NCI-H2227 treated with DMSO at 0.1 percent for 48 hours (cell line): ENCODE measurements at regions not wholly inside any gene's neighbourhood (a gene's known extent, or its start where the extent isn't known, plus 50 kb on each side); places are given as distances from the start of the nearest gene placed in this dataset.
"Not testable (repeated sequence)": the region's sequence is repeated elsewhere in the genome, so short reads cannot be mapped to it uniquely, and the experiment has no call there.

Experiments used
- DNase-seq: peaks from one replicate; lab custom pipeline; 2025; lab: John Stamatoyannopoulos, UW

DNA sequence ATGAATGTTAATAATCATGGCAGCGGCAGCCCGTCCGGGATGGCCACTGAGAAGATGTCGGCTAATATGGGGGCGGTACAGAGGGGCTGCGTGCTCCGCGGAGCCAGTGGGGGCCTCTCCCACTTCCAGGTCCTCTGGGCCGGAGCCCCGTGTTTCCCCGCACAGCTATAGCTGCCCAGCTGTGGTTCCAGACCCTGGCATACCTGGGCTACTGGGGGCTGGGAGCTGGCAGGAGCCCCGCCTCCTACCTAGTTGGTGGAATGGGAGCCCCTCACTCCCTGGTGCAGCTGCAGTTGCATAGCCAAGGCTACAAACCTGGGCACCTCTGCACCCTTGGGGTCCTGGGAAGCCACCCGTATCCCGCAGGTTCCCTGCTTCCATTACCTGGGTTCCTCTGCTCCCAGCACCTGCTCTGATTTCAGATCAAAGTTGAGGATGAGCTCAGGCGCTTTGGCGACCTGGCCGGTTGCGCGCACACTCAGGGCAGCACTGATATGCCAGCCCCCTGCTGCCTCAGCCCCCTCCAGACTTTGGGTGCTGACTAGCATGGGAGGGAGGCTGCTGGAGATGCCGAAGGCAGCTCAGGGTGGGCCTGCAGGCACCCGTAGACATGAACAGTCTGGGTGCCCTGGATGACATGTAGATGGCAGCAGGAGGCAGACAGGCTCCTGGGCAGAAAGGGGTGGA is 236.5 kb upstream of the SEMA3D start:
- no peak for DNase-seq

DNA sequence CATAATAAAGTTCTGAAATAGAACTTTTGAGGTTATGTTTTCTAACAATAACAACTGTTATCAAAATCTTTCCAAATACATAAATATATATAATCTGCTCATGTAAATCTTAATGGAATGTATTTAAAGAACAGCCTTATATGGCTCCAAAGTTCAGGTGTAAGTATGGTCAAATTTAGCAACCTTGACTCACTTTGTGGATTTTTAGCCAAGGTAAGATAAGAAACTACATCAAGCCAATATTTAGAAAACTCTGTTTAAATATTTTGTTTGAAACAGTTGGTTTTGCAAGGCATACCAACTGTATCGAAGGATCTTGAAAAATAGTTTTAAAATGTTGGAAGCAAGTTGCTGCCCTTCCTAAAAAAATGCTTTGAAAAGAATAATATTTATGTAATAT is 228.9 kb upstream of the SEMA3D start:
- no peak for DNase-seq

- no peak for DNase-seq
These were observed 226.9 kb upstream of the SEMA3D start for GRCh38 chr7:85413718-85414117.

GRCh38 chr7:85412912-85413311 is 226.1 kb upstream of the SEMA3D start:
- no peak for DNase-seq

DNA sequence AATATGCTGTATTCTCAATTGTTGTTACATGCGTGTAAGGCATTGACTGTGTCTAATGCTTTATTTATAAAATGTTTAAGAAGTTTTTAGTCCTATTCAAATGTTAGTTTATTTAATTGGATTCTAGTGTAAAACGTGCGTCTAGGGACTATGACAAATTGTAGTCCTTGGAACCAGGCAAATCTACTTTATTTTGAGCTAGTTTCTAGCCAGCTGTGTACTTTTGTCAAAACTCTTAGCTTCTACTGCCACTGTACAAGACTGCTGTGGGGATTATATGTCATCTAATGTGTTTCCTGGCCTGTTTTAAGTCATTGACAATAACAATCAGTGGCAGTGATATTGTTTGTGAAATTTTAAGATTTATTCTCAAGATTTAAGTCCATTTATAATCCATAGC is 220.5 kb upstream of the SEMA3D start:
- no peak for DNase-seq

DNA sequence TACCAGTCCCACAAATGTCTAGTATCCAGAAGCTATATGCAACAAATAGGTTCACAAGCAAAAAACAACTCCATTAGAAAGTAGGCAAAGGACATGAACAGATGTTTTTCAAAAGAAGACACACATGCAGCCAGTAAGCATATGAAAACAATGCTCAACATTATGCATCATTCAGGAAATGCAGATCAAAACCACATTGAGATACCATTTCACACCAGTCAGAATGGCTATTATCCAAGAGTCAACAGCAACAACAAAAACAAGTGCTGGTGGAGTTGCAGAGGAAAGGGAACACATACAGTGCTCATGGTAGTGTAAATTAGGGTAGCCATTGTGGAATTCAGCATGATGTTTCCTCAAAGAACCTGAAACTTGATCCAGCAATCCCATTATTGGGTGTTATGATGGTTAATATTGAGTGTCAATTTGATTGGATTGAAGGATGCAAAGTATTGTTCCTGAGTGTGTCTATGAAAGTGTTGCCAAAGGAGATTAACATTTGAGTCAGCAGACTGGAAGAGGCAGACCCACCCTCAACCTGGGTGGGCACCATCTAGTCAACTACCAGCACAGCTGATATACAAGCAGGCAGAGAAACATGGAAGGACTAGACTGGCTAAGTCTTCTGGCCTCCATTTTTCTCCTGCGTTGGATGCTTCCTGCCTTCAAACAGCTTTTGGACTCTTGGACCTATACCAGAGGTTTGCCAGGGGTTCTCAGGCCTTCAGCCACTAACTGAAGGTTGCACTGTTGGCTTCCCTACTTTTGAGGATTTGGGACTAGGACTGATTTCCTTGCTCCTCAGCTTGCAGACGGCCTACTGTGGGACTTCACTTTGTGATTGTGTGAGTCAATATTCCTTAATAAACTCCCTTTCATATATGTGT is 218.4 kb upstream of the SEMA3D start:
- no peak for DNase-seq

DNA sequence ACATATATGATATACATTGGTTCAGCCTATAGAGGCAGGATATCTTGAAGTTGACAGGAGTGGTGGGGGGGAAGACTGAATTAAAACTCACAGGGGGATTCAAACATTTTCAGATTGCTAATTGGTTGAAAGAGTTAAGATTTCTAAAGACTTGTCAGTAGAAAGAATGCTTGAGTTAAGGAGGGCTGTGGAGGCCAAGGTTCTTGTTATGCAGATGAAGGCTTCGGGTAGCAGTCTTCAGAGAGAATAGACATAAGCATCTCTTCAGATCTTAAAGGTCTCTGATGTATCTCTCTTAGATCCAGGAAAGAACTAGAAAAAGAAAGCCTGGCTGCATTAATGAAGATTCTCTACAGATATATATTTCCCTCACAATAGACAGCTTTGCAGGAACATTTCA is 209.8 kb upstream of the SEMA3D start:
- DNase-seq = no peak

GRCh38 chr7:85392789-85393188 is 205.9 kb upstream of the SEMA3D start:
- no peak for DNase-seq

DNA sequence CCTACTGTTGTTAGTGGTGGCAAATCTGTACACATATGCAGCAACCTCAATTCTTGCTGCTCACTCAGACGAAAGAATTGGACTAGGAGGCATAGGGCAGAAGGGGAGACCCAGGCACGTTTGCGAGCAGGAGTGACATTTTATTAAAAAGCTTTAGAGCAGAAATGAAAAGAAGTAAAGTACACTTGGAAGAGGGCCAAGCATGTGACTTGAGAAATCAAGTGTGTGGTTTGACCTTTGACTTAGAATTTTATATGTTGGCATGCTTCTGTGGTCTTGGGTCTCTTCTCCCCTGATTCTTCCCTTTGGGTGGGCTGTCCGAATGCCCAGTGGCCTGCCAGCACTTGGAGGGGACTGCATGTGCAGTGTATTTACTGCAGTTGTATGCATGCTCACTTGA is 205.5 kb upstream of the SEMA3D start:
- DNase-seq = no peak

- no peak for DNase-seq
These were observed 199.6 kb upstream of the SEMA3D start for GRCh38 chr7:85386460-85386859.

- no peak for DNase-seq
These were observed 197.5 kb upstream of the SEMA3D start for GRCh38 chr7:85384392-85384791.

DNA sequence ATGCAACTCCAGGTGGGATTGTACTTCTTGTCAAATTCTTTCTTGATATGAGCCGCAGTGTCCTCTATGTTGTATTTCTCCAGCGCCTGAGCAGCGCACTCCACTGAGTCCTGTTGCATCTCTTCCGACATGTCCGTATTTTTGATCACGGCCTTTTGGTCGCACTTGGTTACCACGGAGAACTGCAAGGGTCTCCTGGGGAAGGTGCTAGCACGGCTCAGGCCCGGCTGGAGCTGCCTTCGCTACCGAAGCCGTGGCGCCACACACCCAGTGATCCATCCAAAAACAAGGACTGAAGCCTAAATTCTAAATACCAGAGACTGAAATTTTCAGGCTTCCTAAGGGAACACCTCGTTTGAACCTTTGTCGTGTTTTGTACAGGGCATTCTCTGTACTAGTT is 194.4 kb upstream of the SEMA3D start:
- no peak for DNase-seq

DNA sequence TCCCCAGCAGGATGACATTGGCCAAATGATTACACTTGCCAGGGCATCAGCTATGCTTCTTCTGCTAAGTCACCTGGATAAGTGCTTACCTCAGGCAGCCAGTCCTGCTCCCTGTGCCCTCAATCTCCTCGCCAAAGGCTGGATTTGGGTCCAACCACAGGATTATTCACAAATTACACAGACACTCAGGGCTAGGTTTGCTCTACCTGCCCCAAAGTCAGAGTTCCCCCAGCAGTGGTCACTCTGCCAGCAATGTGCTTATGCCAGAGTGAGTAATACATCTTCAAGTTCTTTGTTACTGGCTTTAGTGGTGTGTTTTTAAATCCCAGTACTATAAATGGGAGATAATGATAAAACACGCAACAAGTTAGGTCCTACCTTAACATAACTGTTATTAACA is 189.7 kb upstream of the SEMA3D start:
- DNase-seq = no peak

- DNase-seq = no peak
These were observed 170.1 kb upstream of the SEMA3D start for GRCh38 chr7:85356916-85357315.

GRCh38 chr7:85343484-85343883 is 156.6 kb upstream of the SEMA3D start:
- no peak for DNase-seq

DNA sequence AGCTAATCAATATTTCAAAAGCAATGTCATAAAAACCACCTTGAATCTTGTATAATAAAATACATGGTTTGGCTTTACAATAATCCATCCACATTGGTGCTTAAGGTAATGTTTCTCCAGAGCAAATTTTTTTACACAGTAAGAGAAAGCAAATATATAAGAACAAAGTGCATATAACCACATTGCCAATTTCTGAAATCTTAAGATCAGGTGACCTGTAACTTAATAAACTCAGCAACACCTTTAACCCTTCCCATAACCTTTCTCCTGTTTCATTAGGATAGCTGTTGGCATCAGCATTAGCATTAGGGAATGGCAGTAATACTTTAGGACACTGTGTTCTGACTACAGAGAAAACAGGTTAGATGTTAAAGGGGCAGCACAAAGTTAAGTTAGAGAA is 155.9 kb upstream of the SEMA3D start:
- no peak for DNase-seq

- no peak for DNase-seq
These were observed 155.1 kb upstream of the SEMA3D start for GRCh38 chr7:85341973-85342372.

DNA sequence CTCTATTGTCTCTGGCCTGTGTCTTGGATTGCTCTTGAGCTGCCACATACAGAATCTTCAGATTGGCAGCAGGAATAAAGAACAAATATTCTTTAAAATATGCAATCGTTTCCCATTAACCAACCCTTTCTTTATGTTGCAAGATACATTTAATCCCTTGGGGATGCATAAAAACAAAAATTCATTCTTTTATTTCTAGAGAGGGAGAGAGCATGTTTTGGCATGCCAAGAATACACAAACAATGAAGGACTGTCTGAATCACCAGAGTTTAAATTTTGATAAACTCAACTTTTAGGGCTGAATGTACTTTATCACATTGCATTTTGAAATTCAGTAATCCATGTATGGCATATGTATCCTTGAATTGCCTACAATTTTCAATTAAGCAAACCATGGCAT is 154.3 kb upstream of the SEMA3D start:
- DNase-seq = no peak

DNA sequence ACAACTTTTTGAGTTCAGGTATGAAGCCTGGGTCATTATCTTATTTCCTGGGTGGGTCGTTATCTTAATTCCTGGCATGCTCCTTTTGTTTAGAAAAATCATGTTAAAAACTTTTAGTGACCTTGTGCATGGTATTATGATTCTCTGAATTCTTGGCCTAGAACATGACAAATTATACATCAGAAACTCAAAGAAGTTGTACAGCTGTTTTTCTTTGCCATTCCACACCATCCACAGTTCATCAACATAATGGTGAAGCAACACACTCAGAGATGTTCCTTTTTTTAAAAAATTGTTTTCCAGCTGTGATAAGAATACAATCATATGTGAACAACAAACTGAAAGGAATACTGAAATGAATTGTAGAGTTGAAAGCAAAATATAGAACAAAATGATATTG is 149.2 kb upstream of the SEMA3D start:
- no peak for DNase-seq

- DNase-seq = not testable (repeated sequence)
These were observed 148.3 kb upstream of the SEMA3D start for GRCh38 chr7:85335113-85335512.

DNA sequence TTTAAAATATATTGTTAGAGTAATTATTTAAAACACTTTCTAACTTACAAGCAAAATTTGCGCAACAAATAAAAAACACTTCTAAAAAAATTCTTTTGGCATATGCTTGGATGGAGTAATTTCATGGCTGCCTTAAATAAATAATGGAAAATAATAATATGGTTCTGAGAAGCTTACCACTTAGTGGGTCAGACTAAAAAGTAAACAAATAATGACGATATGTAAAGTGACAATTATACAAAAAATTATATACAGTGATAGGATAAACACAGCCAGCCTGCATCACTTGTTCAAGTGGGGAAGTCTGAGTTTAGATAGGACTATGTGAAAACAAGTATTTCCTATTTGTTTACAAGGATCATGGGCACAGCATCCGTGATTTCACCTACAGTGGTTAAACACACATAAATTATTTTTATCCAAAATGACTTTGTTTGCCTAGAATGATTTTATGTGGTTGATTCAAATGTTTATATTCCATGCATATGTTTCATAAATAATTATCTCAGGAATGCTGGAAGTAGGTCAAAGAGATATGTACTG is 141.7 kb upstream of the SEMA3D start:
- DNase-seq = no peak

GRCh38 chr7:85324145-85324799 is 137.4 kb upstream of the SEMA3D start:
- DNase-seq = no peak

DNA sequence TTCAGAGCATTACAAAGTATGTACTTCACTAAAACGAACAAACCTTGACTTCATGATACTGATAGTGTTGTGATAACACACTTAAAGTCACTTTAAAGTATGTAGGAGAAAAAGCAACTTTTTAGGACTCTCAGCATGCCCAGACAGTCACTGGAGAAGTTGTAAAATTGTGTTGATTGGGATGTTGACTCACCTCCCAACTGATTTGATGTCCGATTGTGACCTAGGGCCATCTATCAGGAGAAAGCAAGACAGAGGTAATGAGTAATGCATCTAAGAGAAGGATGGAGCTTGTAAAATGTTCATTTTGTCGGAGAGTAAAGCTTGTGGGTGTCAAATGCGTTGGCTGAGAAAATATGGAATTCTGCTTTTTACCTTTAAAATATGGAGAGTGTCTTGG is 135.4 kb upstream of the SEMA3D start:
- no peak for DNase-seq
